MCF 10A (cell line): ENCODE measurements at regions not wholly inside any gene's neighbourhood (a gene's known extent, or its start where the extent isn't known, plus 50 kb on each side); places are given as distances from the start of the nearest gene placed in this dataset.

ENCODE experiments used
- BruUV-seq: library from RNA; stranded (reverse); fragments of 400-500 nt; replicated peaks from 2 replicates; lab custom pipeline; 2021; lab: Mats Ljungman, UMichigan
- CTCF ChIA-PET: fragments of 300-600 bp; sonication (Branson Sonifier 250); formaldehyde crosslinking; extraction: SDS; loops from one replicate; lab custom pipeline; 2021; ENCODE audit warnings: antibody characterized with exemption, inconsistent platforms; lab: Yijun Ruan, JAX
- POLR2A ChIA-PET: fragments of 300-600, 350-650 bp; sonication (Branson Sonifier 250); formaldehyde crosslinking; extraction: SDS; loops from one replicate; lab custom pipeline; 2020; ENCODE audit warnings: antibody characterized with exemption, inconsistent platforms; lab: Yijun Ruan, JAX
- DNase-seq: peaks from one replicate; pipeline ENCODE4 v3.0.0-alpha.2; 2018; ENCODE audit not compliant: unreplicated experiment
- H3K27ac Mint-ChIP-seq: one replicate; pipeline ENCODE4 v1.8.0; 2022; ENCODE audit warnings: mild to moderate bottlenecking, low read depth, mixed read lengths; ENCODE audit not compliant: unreplicated experiment
- H3K27me3 Mint-ChIP-seq: one replicate; pipeline ENCODE4 v1.8.0; 2022; ENCODE audit warnings: mixed read lengths; ENCODE audit not compliant: insufficient read depth, unreplicated experiment
- H3K36me3 Mint-ChIP-seq: one replicate; pipeline ENCODE4 v1.8.0; 2022; ENCODE audit warnings: mild to moderate bottlenecking, moderate library complexity, mixed read lengths; ENCODE audit not compliant: insufficient read depth, unreplicated experiment
- H3K4me1 Mint-ChIP-seq: one replicate; pipeline ENCODE4 v1.8.0; 2022; ENCODE audit warnings: mixed read lengths; ENCODE audit not compliant: insufficient read depth, unreplicated experiment
- H3K4me3 Mint-ChIP-seq: one replicate; pipeline ENCODE4 v1.8.0; 2022; ENCODE audit warnings: mild to moderate bottlenecking, moderate library complexity, mixed read lengths; ENCODE audit not compliant: unreplicated experiment
- H3K9me3 Mint-ChIP-seq: one replicate; pipeline ENCODE4 v1.8.0; 2022; ENCODE audit warnings: mixed read lengths; ENCODE audit not compliant: unreplicated experiment
- intact Hi-C: fragments of 100-400 bp; cut with micrococcal nuclease; formaldehyde crosslinking; loops from 2 replicates; pipeline ENCODE4 v1.14.1; 2022
- TF ChIP-seq, protein P1 (sequence below): fragments of 200-600 bp; IDR thresholded peaks from one replicate; pipeline ENCODE4 v1.8.0; 2022; ENCODE audit warnings: antibody characterized with exemption, mild to moderate bottlenecking; ENCODE audit not compliant: unreplicated experiment

DNA sequence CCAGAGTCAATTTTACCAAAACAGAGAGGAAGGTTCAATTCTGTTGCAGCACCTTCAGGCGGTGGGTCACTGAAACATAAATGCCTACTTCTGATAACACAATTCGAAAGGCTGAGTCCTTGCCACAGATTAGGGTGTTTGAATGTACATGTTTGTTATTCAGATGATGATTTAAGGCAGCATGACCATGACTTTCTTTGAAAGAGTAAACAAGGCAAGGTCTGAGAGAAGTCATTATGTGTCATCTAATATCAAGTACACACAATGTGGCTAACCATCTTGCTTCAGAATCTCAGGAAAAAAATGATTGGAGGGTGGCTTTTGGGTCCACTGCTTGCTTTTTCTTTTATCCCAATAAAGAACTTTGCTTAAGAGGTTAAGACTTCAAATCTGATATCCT, 457.5 kb downstream of the TAF11L14 start:
- no TSS peak for BruUV-seq
- Mint-ChIP-seq H3K27ac (no peak overlapping the region), H3K9me3 (no peaks in the 10 kb centered on the region), H3K36me3 (no peaks in the 10 kb centered on the region), H3K27me3 (no peaks in the 10 kb centered on the region), H3K4me1 (no peaks in the 10 kb centered on the region), H3K4me3 (no peak overlapping the region)
- ChIA-PET CTCF (no interaction called here), POLR2A (no interaction called here)
- intact Hi-C loops = no loop called here
- DNase-seq = no peak
- TF ChIP-seq, protein P1, sequence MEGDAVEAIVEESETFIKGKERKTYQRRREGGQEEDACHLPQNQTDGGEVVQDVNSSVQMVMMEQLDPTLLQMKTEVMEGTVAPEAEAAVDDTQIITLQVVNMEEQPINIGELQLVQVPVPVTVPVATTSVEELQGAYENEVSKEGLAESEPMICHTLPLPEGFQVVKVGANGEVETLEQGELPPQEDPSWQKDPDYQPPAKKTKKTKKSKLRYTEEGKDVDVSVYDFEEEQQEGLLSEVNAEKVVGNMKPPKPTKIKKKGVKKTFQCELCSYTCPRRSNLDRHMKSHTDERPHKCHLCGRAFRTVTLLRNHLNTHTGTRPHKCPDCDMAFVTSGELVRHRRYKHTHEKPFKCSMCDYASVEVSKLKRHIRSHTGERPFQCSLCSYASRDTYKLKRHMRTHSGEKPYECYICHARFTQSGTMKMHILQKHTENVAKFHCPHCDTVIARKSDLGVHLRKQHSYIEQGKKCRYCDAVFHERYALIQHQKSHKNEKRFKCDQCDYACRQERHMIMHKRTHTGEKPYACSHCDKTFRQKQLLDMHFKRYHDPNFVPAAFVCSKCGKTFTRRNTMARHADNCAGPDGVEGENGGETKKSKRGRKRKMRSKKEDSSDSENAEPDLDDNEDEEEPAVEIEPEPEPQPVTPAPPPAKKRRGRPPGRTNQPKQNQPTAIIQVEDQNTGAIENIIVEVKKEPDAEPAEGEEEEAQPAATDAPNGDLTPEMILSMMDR = no peak

DNA sequence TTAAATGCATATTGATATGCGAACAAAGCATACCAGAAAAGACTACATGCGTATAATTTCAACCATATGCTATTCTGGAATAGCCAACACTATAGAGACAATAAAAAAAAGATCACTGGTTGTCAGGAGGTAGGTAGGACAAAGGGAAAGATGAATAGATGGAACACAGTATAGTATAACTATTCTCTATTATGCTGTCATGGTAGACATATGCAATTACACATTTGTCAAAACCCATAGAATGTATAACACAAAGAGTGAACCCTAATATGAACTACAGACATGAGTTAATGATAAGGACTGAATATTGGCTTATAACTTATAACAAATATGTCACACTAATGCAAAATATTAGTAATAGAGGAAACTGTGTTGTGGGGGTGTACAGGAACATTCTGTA, 460.8 kb downstream of the TAF11L14 start:
- Mint-ChIP-seq H3K27ac (no peak overlapping the region), H3K4me1 (no peaks in the 10 kb centered on the region), H3K27me3 (no peaks in the 10 kb centered on the region), H3K36me3 (no peaks in the 10 kb centered on the region), H3K4me3 (no peak overlapping the region), H3K9me3 (no peaks in the 10 kb centered on the region)
- intact Hi-C loops = no loop called here
- DNase-seq = no peak
- TF ChIP-seq, protein P1 = no peak
- POLR2A ChIA-PET = no interaction called here
- CTCF ChIA-PET = no interaction called here
- BruUV-seq = no TSS peak

DNA sequence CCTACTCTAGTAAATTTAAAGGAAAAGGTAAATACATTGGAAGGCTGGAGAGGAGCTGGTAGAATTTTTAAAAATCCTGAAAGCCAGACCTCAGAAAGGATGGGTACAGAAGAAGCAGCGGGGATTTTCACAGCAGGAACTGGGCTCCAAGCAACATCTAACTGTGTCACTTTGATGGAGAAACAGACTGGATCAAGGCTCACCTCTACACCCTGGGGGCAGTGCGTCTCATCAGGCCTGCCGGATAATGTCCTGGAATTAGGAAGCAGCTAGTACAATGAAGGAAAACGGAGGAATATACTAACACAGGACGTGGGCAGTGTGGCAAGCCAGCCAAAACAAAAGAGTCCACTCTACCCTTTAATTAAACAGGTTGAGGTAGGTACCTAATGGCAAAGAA, 463.6 kb downstream of the TAF11L14 start:
- POLR2A ChIA-PET = no interaction called here
- Mint-ChIP-seq H3K36me3 (no peaks in the 10 kb centered on the region), H3K27ac (no peak overlapping the region), H3K4me1 (no peaks in the 10 kb centered on the region), H3K27me3 (no peaks in the 10 kb centered on the region), H3K9me3 (no peaks in the 10 kb centered on the region), H3K4me3 (no peak overlapping the region)
- BruUV-seq = no TSS peak
- intact Hi-C loops = no loop called here
- TF ChIP-seq, protein P1 = no peak
- CTCF ChIA-PET = interaction anchor here (0.6 kb wide), 1 partner anchor 13 kb away, joined by 4 read pairs; no protein-coding TSS in a partner anchor
- DNase-seq = no peak

DNA sequence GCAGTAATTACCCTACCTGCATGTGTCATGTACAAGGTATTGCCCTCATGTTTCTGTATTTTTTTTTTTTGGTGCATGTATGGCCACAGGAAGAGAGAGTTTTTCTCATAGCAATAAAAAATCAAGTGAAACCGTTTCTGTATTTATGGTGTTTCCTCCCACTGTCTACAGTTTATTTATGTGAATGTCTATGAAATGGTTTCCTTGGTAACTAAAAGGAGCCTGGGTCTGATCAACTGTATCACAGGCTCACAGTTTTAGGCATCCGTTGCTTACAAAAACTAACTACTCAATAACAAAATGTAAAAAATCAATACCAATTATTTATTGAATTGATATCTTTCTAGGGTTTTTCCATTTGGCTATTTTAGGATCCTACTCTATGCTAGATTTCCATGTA, 464.4 kb downstream of the TAF11L14 start:
- no peak overlapping the region for H3K4me3 Mint-ChIP-seq
- no TSS peak for BruUV-seq
- intact Hi-C loops = no loop called here
- TF ChIP-seq, protein P1 = no peak
- no peaks in the 10 kb centered on the region for H3K4me1 Mint-ChIP-seq
- H3K36me3 Mint-ChIP-seq = no peaks in the 10 kb centered on the region
- H3K9me3 Mint-ChIP-seq = no peaks in the 10 kb centered on the region
- ChIA-PET POLR2A (no interaction called here), CTCF (no interaction called here)
- no peak for DNase-seq
- H3K27me3 Mint-ChIP-seq = no peaks in the 10 kb centered on the region
- no peak overlapping the region for H3K27ac Mint-ChIP-seq
